Aorta (tissue), 5 donors: ENCODE measurements at regions not wholly inside any gene's neighbourhood (a gene's known extent, or its start where the extent isn't known, plus 50 kb on each side); places are given as distances from the start of the nearest gene placed in this dataset.

Experiments used
- ATAC-seq: fragments of 200-7000 bp; cut with Tn5 transposase; one replicate; pipeline ENCODE4 v1.9.1; 2022; ENCODE audit warnings: moderate library complexity; ENCODE audit not compliant: low FRiP score
- DNase-seq, 2 donors: peaks; one replicate each; pipeline ENCODE4 v3.0.0-alpha.2; 2020
- H3K27ac ChIP-seq, 2 donors: one replicate each; pipeline ENCODE4 v1.5.1; 2013; ENCODE audit warnings: low read length in 2 of 2, mild to moderate bottlenecking in 2 of 2, moderate library complexity in 2 of 2, control low read depth in 1 of 2, inconsistent platforms in 1 of 2, low read depth in 1 of 2
- H3K27me3 ChIP-seq, 2 donors: one replicate each; pipeline ENCODE4 v1.6.1; 2013; ENCODE audit warnings: control low read depth in 1 of 2, low read length in 1 of 2, mild to moderate bottlenecking in 1 of 2, moderate library complexity in 1 of 2; ENCODE audit not compliant: insufficient read depth in 2 of 2, control insufficient read depth in 1 of 2
- H3K36me3 ChIP-seq, 2 donors: one replicate each; pipeline ENCODE4 v1.6.1; 2013; ENCODE audit warnings: control low read depth in 1 of 2, low read length in 1 of 2, mild to moderate bottlenecking in 1 of 2; ENCODE audit not compliant: insufficient read depth in 2 of 2, control insufficient read depth in 1 of 2
- H3K4me1 ChIP-seq, 2 donors: one replicate each; pipeline ENCODE4 v1.6.1; 2013; ENCODE audit warnings: low read length in 2 of 2, control low read depth in 1 of 2, mild to moderate bottlenecking in 1 of 2, moderate library complexity in 1 of 2; ENCODE audit not compliant: insufficient read depth in 2 of 2, control insufficient read depth in 1 of 2
- H3K4me3 ChIP-seq, 2 donors: one replicate each; pipeline ENCODE4 v1.5.1; 2013; ENCODE audit warnings: low read length in 2 of 2, control low read depth in 1 of 2, mild to moderate bottlenecking in 1 of 2
- H3K9me3 ChIP-seq: one replicate; pipeline ENCODE4 v1.6.1; 2013; ENCODE audit warnings: mild to moderate bottlenecking, low read length; ENCODE audit not compliant: control insufficient read depth
- WGBS, 2 donors: extraction: QIAGEN DNeasy Blood & Tissue Kit; methylation state at CpG; one replicate each; pipeline ENCODE4 v1.1.7; 2013; 5-methylcytosine and 5-hydroxymethylcytosine counted together
- intact Hi-C, 2 donors: fragments of 100-400 bp; cut with DNase I; formaldehyde crosslinking; loops; one replicate each; pipeline versions ENCODE4 v1.14.2 to v1.15.0; 2022
- donor health status: healthy with polysubstance abuse.
- donor health status: Bipolar disorder and iron deficiency.
- donor health status: DM: no; HTN: no; CAD: no.
- donor health status: DM: no; HTN: no; CAD: no.
- donor health status: DM: yes; HTN: yes; CAD: no.

- DNase-seq (no peak), ATAC-seq (no peak)
- H3K36me3 ChIP-seq: no peaks in the 10 kb centered on the region
- H3K4me3 ChIP-seq: no peak overlapping the region
- intact Hi-C loops: no loop called here
- no peak overlapping the region for H3K27ac ChIP-seq
- 3 to 5% methylated on average over 5 of the region's 5 CpGs for WGBS, 2 donors
- H3K27me3 ChIP-seq: no peaks in the 10 kb centered on the region
- no peaks in the 10 kb centered on the region for H3K4me1 ChIP-seq
- peaks cover 1% of the 10 kb centered on the region for H3K9me3 ChIP-seq
Measured at GRCh38 chr3:76107935-76108570, 322.7 kb upstream of the ZNF717 start.

- Histone ChIP-seq H3K4me3 (no peak overlapping the region), H3K27ac (no peak overlapping the region), H3K36me3 (no peaks in the 10 kb centered on the region), H3K4me1 (no peaks in the 10 kb centered on the region), H3K27me3 (no peaks in the 10 kb centered on the region), H3K9me3 (peaks cover 1% of the 10 kb centered on the region)
- no peak for DNase-seq
- ATAC-seq: no peak
- WGBS, 2 donors: 60 to 66% methylated on average over 2 of the region's 2 CpGs
- intact Hi-C loops: loop anchor here in 1 of 2 donors (10.0 kb wide), 1 partner anchor 87 kb away; no protein-coding TSS in a partner anchor
Measured at GRCh38 chr3:76111808-76112207, 326.5 kb upstream of the ZNF717 start.

DNA sequence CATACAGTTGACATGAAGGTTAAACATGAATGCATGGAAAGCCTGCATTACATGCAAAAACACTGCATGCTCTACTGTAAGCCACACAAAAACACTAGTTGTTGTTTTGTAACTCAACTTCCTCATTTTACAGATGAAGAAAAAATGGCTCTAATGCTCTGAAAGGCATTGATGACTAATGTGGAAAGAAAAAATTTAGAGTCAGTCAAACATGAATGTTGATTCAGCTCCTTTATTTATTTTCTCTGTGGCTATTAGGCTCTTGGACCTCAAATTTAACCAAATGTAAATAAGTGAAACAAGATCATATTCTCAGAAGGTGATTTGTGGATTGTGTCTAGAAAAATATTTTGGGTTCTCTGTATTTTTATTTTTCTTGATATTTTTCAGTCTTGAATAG, 336.7 kb upstream of the ZNF717 start:
- intact Hi-C loops: no loop called here
- no peak overlapping the region for H3K4me3 ChIP-seq
- no peaks in the 10 kb centered on the region for H3K36me3 ChIP-seq
- H3K27me3 ChIP-seq: no peaks in the 10 kb centered on the region
- H3K9me3 ChIP-seq: no peaks in the 10 kb centered on the region
- no peak for ATAC-seq
- no peak overlapping the region for H3K27ac ChIP-seq
- no peak for DNase-seq
- no peaks in the 10 kb centered on the region for H3K4me1 ChIP-seq

GRCh38 chr3:76129441-76129840, 344.1 kb upstream of the ZNF717 start:
- 75 to 76% methylated on average over 3 of the region's 3 CpGs for WGBS, 2 donors
- H3K27me3 ChIP-seq: no peaks in the 10 kb centered on the region
- intact Hi-C loops: no loop called here
- H3K27ac ChIP-seq: no peak overlapping the region
- DNase-seq: no peak
- no peak overlapping the region for H3K4me3 ChIP-seq
- no peak for ATAC-seq
- no peaks in the 10 kb centered on the region for H3K9me3 ChIP-seq
- H3K4me1 ChIP-seq: no peaks in the 10 kb centered on the region
- H3K36me3 ChIP-seq: no peaks in the 10 kb centered on the region

- no peaks in the 10 kb centered on the region for H3K27me3 ChIP-seq
- DNase-seq (no peak), ATAC-seq (no peak)
- H3K27ac ChIP-seq: no peak overlapping the region
- H3K4me3 ChIP-seq: no peak overlapping the region
- no peaks in the 10 kb centered on the region for H3K4me1 ChIP-seq
- WGBS, 2 donors: 70 to 77% methylated on average over 7 of the region's 7 CpGs
- no peaks in the 10 kb centered on the region for H3K36me3 ChIP-seq
- intact Hi-C loops: no loop called here
- no peaks in the 10 kb centered on the region for H3K9me3 ChIP-seq
Measured at GRCh38 chr3:76131396-76132153, 346.2 kb upstream of the ZNF717 start.

DNA sequence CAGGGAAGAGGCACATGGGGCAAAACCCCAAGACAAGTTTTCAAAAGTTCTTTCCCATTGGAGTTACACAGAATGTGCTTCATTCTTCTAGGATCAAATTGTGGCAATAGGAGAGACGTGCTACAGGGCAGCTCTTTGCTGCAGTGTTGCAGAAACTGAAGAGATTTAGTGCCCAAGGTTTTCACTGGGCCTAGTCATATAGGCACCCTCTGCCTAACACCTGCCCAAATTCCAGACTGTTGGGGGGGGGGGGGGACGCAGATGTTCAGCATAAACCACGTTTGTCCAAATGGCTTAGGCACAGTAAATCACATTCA, 346.8 kb upstream of the ZNF717 start:
- no peak for ATAC-seq
- H3K4me1 ChIP-seq: no peaks in the 10 kb centered on the region
- WGBS, 2 donors: 41 to 76% methylated on average over 3 of the region's 3 CpGs

GRCh38 chr3:76134166-76134565, 348.8 kb upstream of the ZNF717 start:
- Histone ChIP-seq H3K4me1 (no peaks in the 10 kb centered on the region), H3K27ac (no peak overlapping the region), H3K27me3 (no peaks in the 10 kb centered on the region), H3K36me3 (no peaks in the 10 kb centered on the region), H3K4me3 (no peak overlapping the region), H3K9me3 (no peaks in the 10 kb centered on the region)
- ATAC-seq (no peak), DNase-seq (no peak)
- WGBS, 2 donors: 84 to 85% methylated on average over 6 of the region's 6 CpGs
- intact Hi-C loops: no loop called here

More for the DNA sequence above, 346.8 kb upstream of the ZNF717 start:
- intact Hi-C loops: no loop called here
- no peaks in the 10 kb centered on the region for H3K27me3 ChIP-seq
- H3K4me3 ChIP-seq: no peak overlapping the region
- no peak overlapping the region for H3K27ac ChIP-seq
- H3K9me3 ChIP-seq: no peaks in the 10 kb centered on the region
- no peaks in the 10 kb centered on the region for H3K36me3 ChIP-seq
- DNase-seq: no peak

GRCh38 chr3:76138921-76139320, 353.6 kb upstream of the ZNF717 start:
- H3K4me1 ChIP-seq: no peaks in the 10 kb centered on the region
- H3K36me3 ChIP-seq: no peaks in the 10 kb centered on the region
- intact Hi-C loops: no loop called here
- DNase-seq: no peak
- no peaks in the 10 kb centered on the region for H3K27me3 ChIP-seq
- 7 to 14% methylated on average over 2 of the region's 2 CpGs for WGBS, 2 donors
- no peak overlapping the region for H3K27ac ChIP-seq
- ATAC-seq: no peak
- no peaks in the 10 kb centered on the region for H3K9me3 ChIP-seq
- H3K4me3 ChIP-seq: no peak overlapping the region

- ATAC-seq (no peak), DNase-seq (no peak)
- Histone ChIP-seq H3K4me1 (no peaks in the 10 kb centered on the region), H3K27ac (no peak overlapping the region), H3K27me3 (no peaks in the 10 kb centered on the region), H3K9me3 (no peaks in the 10 kb centered on the region), H3K36me3 (no peaks in the 10 kb centered on the region), H3K4me3 (no peak overlapping the region)
- WGBS, 2 donors: 47 to 50% methylated on average over 2 of the region's 2 CpGs
- intact Hi-C loops: no loop called here
Measured at GRCh38 chr3:76147846-76148245, 362.5 kb upstream of the ZNF717 start.
